ENCODE measurements at regions not wholly inside any gene's neighbourhood (a gene's known extent, or its start where the extent isn't known, plus 50 kb on each side); places are given as distances from the start of the nearest gene placed in this dataset.
"Not testable (repeated sequence)": the region's sequence is repeated elsewhere in the genome, so short reads cannot be mapped to it uniquely, and the experiment has no call there.

GRCh38 chr3:98644168-98644567, 50.8 kb upstream of the CPOX start:
- DNase-seq: no peak

- no peak for DNase-seq
Measured at GRCh38 chr3:98645039-98645438, 51.6 kb upstream of the CPOX start.

- no peak for DNase-seq
Measured at GRCh38 chr3:98646680-98647079, 53.3 kb upstream of the CPOX start.

- DNase-seq: no peak
Measured at GRCh38 chr3:98647197-98647596, 53.8 kb upstream of the CPOX start.

- no peak for DNase-seq
Measured at GRCh38 chr3:98650971-98651779, 57.8 kb upstream of the CPOX start.

- DNase-seq: no peak
Measured at GRCh38 chr3:98651780-98652077, 58.3 kb upstream of the CPOX start.

GRCh38 chr3:98655666-98656065, 62.3 kb upstream of the CPOX start:
- DNase-seq: no peak

GRCh38 chr3:98657457-98657856, 64.0 kb upstream of the CPOX start:
- DNase-seq: peak; percentile 3

GRCh38 chr3:98662699-98663098, 69.3 kb upstream of the CPOX start:
- DNase-seq: no peak

GRCh38 chr3:98670020-98670419, 76.6 kb upstream of the CPOX start:
- no peak for DNase-seq

GRCh38 chr3:98679986-98680385, 83.2 kb upstream of the ST3GAL6 start:
- DNase-seq: no peak

GRCh38 chr3:98680723-98681122, 82.4 kb upstream of the ST3GAL6 start:
- DNase-seq: no peak

GRCh38 chr3:98681486-98681885, 81.7 kb upstream of the ST3GAL6 start:
- DNase-seq: no peak

GRCh38 chr3:98682391-98682790, 80.7 kb upstream of the ST3GAL6 start:
- DNase-seq: not testable (repeated sequence)

GRCh38 chr3:98688363-98688762, 74.8 kb upstream of the ST3GAL6 start:
- no peak for DNase-seq

GRCh38 chr3:98690876-98691275, 72.3 kb upstream of the ST3GAL6 start:
- no peak for DNase-seq

- DNase-seq: no peak
Measured at GRCh38 chr3:98691897-98692296, 71.2 kb upstream of the ST3GAL6 start.

GRCh38 chr3:98692787-98693473, 70.2 kb upstream of the ST3GAL6 start:
- no peak for DNase-seq

GRCh38 chr3:98695796-98696195, 67.3 kb upstream of the ST3GAL6 start:
- no peak for DNase-seq

- not testable (repeated sequence) for DNase-seq
Measured at GRCh38 chr3:98696296-98696695, 66.8 kb upstream of the ST3GAL6 start.

- DNase-seq: no peak
Measured at GRCh38 chr3:98697225-98697624, 65.9 kb upstream of the ST3GAL6 start.

GRCh38 chr3:98699132-98699531, 64.0 kb upstream of the ST3GAL6 start:
- no peak for DNase-seq

- no peak for DNase-seq
Measured at GRCh38 chr3:98701071-98701675, 62.0 kb upstream of the ST3GAL6 start.

- no peak for DNase-seq
Measured at GRCh38 chr3:98702166-98702565, 61.0 kb upstream of the ST3GAL6 start.
